HCT116 (cell line): ENCODE measurements at regions not wholly inside any gene's neighbourhood (a gene's known extent, or its start where the extent isn't known, plus 50 kb on each side); places are given as distances from the start of the nearest gene placed in this dataset.
"Not testable (repeated sequence)": the region's sequence is repeated elsewhere in the genome, so short reads cannot be mapped to it uniquely, and the experiment has no call there.

ENCODE experiments used
- ATAC-seq: fragments of 200-7000 bp; cut with Tn5 transposase; 2 replicates; pipeline ENCODE4 v1.9.1; 2020; ENCODE audit warnings: mild to moderate bottlenecking, moderate library complexity
- BruUV-seq: library from RNA; stranded (reverse); fragments of 400-500 nt; replicated peaks from 2 replicates; lab custom pipeline; 2021; lab: Mats Ljungman, UMichigan
- CTCF ChIA-PET: fragments of 300-600 bp; sonication (Branson Sonifier 250); formaldehyde crosslinking; loops from one replicate; lab custom pipeline; 2021; ENCODE audit warnings: antibody characterized with exemption; lab: Charles Lee
- POLR2A ChIA-PET: fragments of 300-600, 350-600 bp; sonication (Branson Sonifier 250); formaldehyde crosslinking; loops from one replicate; lab custom pipeline; 2021; ENCODE audit warnings: antibody characterized with exemption; lab: Charles Lee
- RAD21 ChIA-PET, 2 experiments: fragments of 300-600 bp; sonication (Branson Sonifier 250); formaldehyde crosslinking; loops; one replicate each; lab custom pipeline; 2023; ENCODE audit warnings: low total read pairs in 2 of 2; ENCODE audit not compliant: uncharacterized antibody in 2 of 2, unreplicated experiment in 2 of 2, low non-redundant PET in 1 of 2; lab: Charles Lee
- DNase-seq: peaks from one replicate; pipeline ENCODE4 v3.0.0-alpha.2; 2010; ENCODE audit warnings: low read depth, low spot score
- H2AFZ ChIP-seq: fragments of 200-600 bp; shearing (Covaris generic), sonication (generic); 2 replicates; pipeline ENCODE4 v1.6.1; 2017; ENCODE audit warnings: low read depth, mixed run types, mixed read lengths, antibody characterized with exemption, low read length; ENCODE audit not compliant: poor library complexity, severe bottlenecking
- H3K27ac ChIP-seq: 2 replicates; pipeline ENCODE4 v1.5.1; 2012; ENCODE audit warnings: low read depth, low read length
- H3K27me3 ChIP-seq: fragments of 200-600 bp; sonication (generic); 2 replicates; pipeline ENCODE4 v1.6.1; 2016; ENCODE audit warnings: mixed run types, low read length, mixed read lengths; ENCODE audit not compliant: insufficient read depth
- H3K36me3 ChIP-seq, 2 experiments: fragments of 200-500 bp in 1 of 2; fragments of 200-600 bp in 1 of 2; sonication (Bioruptor generic) in 1 of 2; sonication (generic) in 1 of 2; 2 replicates each; pipeline versions ENCODE4 v1.5.1 to v1.6.1; 2014 to 2016; ENCODE audit warnings: low read length in 2 of 2, inconsistent platforms in 1 of 2, mixed read lengths in 1 of 2, mixed run types in 1 of 2; ENCODE audit not compliant: insufficient read depth in 2 of 2, control insufficient read depth in 1 of 2
- H3K4me1 ChIP-seq, 2 experiments: fragments of 200-600 bp in 1 of 2; sonication (generic) in 1 of 2; 2 replicates each; pipeline versions ENCODE4 v1.5.1 to v1.6.1; 2012 to 2017; ENCODE audit warnings: low read length in 2 of 2, inconsistent platforms in 1 of 2, mild to moderate bottlenecking in 1 of 2, mixed read lengths in 1 of 2, mixed run types in 1 of 2, moderate library complexity in 1 of 2; ENCODE audit not compliant: insufficient read depth in 2 of 2, control insufficient read depth in 1 of 2
- H3K4me2 ChIP-seq: fragments of 200-600 bp; sonication (generic); 2 replicates; pipeline ENCODE4 v1.6.1; 2017; ENCODE audit warnings: mixed run types, low read length, mixed read lengths
- H3K4me3 ChIP-seq, 2 experiments: fragments of 200-600 bp in 1 of 2; sonication (generic) in 1 of 2; replicated peaks in 1 of 2; 2 replicates each; pipeline ENCODE4 v1.5.1; 2011 to 2016; ENCODE audit warnings: low read length in 2 of 2, control low read depth in 1 of 2, low read depth in 1 of 2, mild to moderate bottlenecking in 1 of 2, mixed read lengths in 1 of 2, mixed run types in 1 of 2
- H3K79me2 ChIP-seq: fragments of 200-600 bp; sonication (generic); 2 replicates; pipeline ENCODE4 v1.6.1; 2017; ENCODE audit warnings: mild to moderate bottlenecking, mixed run types, low read length, moderate library complexity, mixed read lengths; ENCODE audit not compliant: insufficient read depth
- H3K9ac ChIP-seq: fragments of 200-600 bp; sonication (generic); 2 replicates; pipeline ENCODE4 v1.6.1; 2016; ENCODE audit warnings: low read length, mixed read lengths
- H3K9me2 ChIP-seq: fragments of 200-600 bp; sonication (generic), shearing (Covaris generic); 2 replicates; pipeline ENCODE4 v1.6.1; 2017; ENCODE audit warnings: mixed run types, mild to moderate bottlenecking, moderate library complexity; ENCODE audit not compliant: insufficient read depth
- H3K9me3 ChIP-seq, 2 experiments: fragments of 200-500 bp in 1 of 2; fragments of 200-600 bp in 1 of 2; sonication (Bioruptor generic) in 1 of 2; sonication (generic) in 1 of 2; 2 replicates each; pipeline ENCODE4 v1.6.1; 2014 to 2017; ENCODE audit warnings: low read length in 2 of 2, mixed read lengths in 2 of 2, inconsistent platforms in 1 of 2, low read depth in 1 of 2, mild to moderate bottlenecking in 1 of 2, mixed run types in 1 of 2, moderate library complexity in 1 of 2; ENCODE audit not compliant: control insufficient read depth in 1 of 2, insufficient read depth in 1 of 2
- H4K20me1 ChIP-seq: fragments of 200-600 bp; sonication (generic), shearing (Covaris generic); 2 replicates; pipeline ENCODE4 v1.6.1; 2017; ENCODE audit warnings: mixed run types, mild to moderate bottlenecking, moderate library complexity; ENCODE audit not compliant: insufficient read depth
- CBX3 ChIP-seq: IDR thresholded peaks from 2 replicates; pipeline ENCODE4 v1.6.1; 2012; ENCODE audit warnings: low read depth
- CEBPB ChIP-seq: IDR thresholded peaks from 2 replicates; pipeline ENCODE4 v1.6.1; 2012; ENCODE audit warnings: low read depth
- JUND ChIP-seq: IDR thresholded peaks from 2 replicates; pipeline ENCODE4 v1.6.1; 2012
- POLR2AphosphoS5 ChIP-seq: IDR thresholded peaks from 2 replicates; pipeline ENCODE4 v1.6.1; 2011; ENCODE audit warnings: mild to moderate bottlenecking, low read depth, low read length, moderate library complexity
- SP1 ChIP-seq: IDR thresholded peaks from 2 replicates; pipeline ENCODE4 v1.6.1; 2012; ENCODE audit warnings: low read depth
- TCF7L2 ChIP-seq: IDR thresholded peaks from 2 replicates; pipeline ENCODE4 v1.7.0; 2011; ENCODE audit warnings: borderline replicate concordance, inconsistent platforms; ENCODE audit not compliant: insufficient read depth, insufficient read length; ENCODE audit errors: extremely low read depth
- intact Hi-C: fragments of 100-400 bp; cut with micrococcal nuclease; formaldehyde crosslinking; loops from 2 replicates; pipeline ENCODE4 v1.10.0; 2022
- TF ChIP-seq, protein P1 (sequence below): IDR thresholded peaks from 2 replicates; pipeline ENCODE4 v1.6.1; 2011; ENCODE audit warnings: mild to moderate bottlenecking, low read length, moderate library complexity; ENCODE audit not compliant: insufficient replicate concordance; ENCODE audit errors: extremely low read depth
- TF ChIP-seq, protein P2 (sequence below): IDR thresholded peaks from 2 replicates; pipeline ENCODE4 v1.6.1; 2012

DNA sequence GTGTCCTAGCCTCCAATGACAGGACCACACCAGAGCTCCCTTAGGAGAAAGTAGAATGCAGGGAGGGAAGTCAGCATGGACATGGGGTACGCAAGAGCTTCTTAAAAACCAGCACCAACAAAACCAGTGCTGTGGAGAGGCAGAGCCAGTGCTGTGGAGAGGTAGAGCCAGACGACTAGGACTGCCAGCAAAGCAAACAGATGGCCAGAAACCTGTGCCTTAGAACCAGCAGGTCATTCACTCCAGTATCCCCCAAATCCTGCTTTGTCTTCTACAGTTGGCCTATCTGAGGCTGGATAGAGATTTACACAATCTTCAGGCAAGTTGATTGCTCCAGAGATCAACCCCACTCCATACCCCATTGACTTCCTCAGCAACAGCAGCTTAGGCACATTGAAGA is 459.9 kb upstream of the CAMK1G start:
- Histone ChIP-seq H3K4me1 (no peaks in the 10 kb centered on the region), H4K20me1 (no peaks in the 10 kb centered on the region), H3K4me3 (no peak overlapping the region), H3K9ac (no peak overlapping the region), H3K4me2 (no peak overlapping the region), H3K79me2 (no peaks in the 10 kb centered on the region), H3K36me3 (no peaks in the 10 kb centered on the region), H2AFZ (no peak overlapping the region), H3K27ac (no peak overlapping the region), H3K9me3 (no peaks in the 10 kb centered on the region), H3K9me2 (no peaks in the 10 kb centered on the region), H3K27me3 (no peaks in the 10 kb centered on the region)
- DNase-seq = no peak
- ChIA-PET RAD21 (no interaction called here), CTCF (no interaction called here), POLR2A (no interaction called here)
- intact Hi-C loops = no loop called here
- no TSS peak for BruUV-seq
- no peak for ATAC-seq
- TF ChIP-seq SP1 (no peak), POLR2AphosphoS5 (no peak), JUND (no peak), CBX3 (no peak), TCF7L2 (no peak), CEBPB (no peak)
- TF ChIP-seq, protein P1, sequence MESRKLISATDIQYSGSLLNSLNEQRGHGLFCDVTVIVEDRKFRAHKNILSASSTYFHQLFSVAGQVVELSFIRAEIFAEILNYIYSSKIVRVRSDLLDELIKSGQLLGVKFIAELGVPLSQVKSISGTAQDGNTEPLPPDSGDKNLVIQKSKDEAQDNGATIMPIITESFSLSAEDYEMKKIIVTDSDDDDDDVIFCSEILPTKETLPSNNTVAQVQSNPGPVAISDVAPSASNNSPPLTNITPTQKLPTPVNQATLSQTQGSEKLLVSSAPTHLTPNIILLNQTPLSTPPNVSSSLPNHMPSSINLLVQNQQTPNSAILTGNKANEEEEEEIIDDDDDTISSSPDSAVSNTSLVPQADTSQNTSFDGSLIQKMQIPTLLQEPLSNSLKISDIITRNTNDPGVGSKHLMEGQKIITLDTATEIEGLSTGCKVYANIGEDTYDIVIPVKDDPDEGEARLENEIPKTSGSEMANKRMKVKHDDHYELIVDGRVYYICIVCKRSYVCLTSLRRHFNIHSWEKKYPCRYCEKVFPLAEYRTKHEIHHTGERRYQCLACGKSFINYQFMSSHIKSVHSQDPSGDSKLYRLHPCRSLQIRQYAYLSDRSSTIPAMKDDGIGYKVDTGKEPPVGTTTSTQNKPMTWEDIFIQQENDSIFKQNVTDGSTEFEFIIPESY = no peak
- TF ChIP-seq, protein P2, sequence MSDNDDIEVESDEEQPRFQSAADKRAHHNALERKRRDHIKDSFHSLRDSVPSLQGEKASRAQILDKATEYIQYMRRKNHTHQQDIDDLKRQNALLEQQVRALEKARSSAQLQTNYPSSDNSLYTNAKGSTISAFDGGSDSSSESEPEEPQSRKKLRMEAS = no peak

DNA sequence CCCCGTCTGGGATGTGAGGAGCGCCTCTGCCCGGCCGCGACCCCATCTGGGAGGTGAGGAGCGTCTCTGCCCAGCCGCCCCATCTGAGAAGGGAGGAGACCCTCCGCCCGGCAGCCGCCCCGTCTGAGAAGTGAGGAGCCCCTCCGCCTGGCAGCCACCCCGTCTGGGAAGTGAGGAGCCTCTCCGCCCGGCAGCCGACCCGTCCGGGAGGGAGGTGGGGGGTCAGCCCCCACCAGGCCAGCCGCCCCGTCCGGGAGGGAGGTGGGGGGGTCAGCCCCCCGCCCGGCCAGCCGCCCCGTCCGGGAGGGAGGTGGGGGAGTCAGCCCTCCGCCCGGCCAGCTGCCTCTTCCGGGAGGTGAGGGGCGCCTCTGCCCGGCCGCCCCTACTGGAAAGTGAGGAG is 454.4 kb upstream of the CAMK1G start:
- H3K4me3 ChIP-seq, H3K27ac ChIP-seq, intact Hi-C loops, H3K4me1 ChIP-seq, H3K36me3 ChIP-seq, H3K4me2 ChIP-seq, H2AFZ ChIP-seq, RAD21 ChIA-PET, H3K9me2 ChIP-seq, DNase-seq, H4K20me1 ChIP-seq, H3K9me3 ChIP-seq, POLR2A ChIA-PET, H3K79me2 ChIP-seq, BruUV-seq, H3K9ac ChIP-seq, H3K27me3 ChIP-seq, CTCF ChIA-PET, ATAC-seq: not testable (repeated sequence)
